ENCODE measurements at regions not wholly inside any gene's neighbourhood (a gene's known extent, or its start where the extent isn't known, plus 50 kb on each side); places are given as distances from the start of the nearest gene placed in this dataset.
"Not testable (repeated sequence)": the region's sequence is repeated elsewhere in the genome, so short reads cannot be mapped to it uniquely, and the experiment has no call there.

- TF ChIP-seq EZH2 (IDR thresholded peaks at IDR 0.05; ENCODE audit: insufficient read depth, poor library complexity, severe bottlenecking); EZH2phosphoT487 (IDR thresholded peaks at IDR 0.05; ENCODE audit: insufficient read depth, low read depth): not testable (repeated sequence)
Observed at GRCh38 chr9:129545876-129546275, 75.0 kb downstream of the C9orf50 start.

Measured in GM23248 (cell line).